GM10266 (cell line): ENCODE measurements at regions not wholly inside any gene's neighbourhood (a gene's known extent, or its start where the extent isn't known, plus 50 kb on each side); places are given as distances from the start of the nearest gene placed in this dataset.

Source experiments
- DNase-seq: peaks from one replicate; pipeline ENCODE4 v3.0.0; 2012; ENCODE audit errors: extremely low spot score
- TF ChIP-seq, protein P1 (sequence below): IDR thresholded peaks from 2 replicates; pipeline ENCODE4 v1.5.1; 2012; ENCODE audit warnings: mild to moderate bottlenecking, low read depth; ENCODE audit not compliant: control insufficient read depth, insufficient read depth; ENCODE audit errors: missing control alignments

GRCh38 chr12:84272324-84272723 is 640.3 kb downstream of the SLC6A15 start:
- TF ChIP-seq, protein P1, sequence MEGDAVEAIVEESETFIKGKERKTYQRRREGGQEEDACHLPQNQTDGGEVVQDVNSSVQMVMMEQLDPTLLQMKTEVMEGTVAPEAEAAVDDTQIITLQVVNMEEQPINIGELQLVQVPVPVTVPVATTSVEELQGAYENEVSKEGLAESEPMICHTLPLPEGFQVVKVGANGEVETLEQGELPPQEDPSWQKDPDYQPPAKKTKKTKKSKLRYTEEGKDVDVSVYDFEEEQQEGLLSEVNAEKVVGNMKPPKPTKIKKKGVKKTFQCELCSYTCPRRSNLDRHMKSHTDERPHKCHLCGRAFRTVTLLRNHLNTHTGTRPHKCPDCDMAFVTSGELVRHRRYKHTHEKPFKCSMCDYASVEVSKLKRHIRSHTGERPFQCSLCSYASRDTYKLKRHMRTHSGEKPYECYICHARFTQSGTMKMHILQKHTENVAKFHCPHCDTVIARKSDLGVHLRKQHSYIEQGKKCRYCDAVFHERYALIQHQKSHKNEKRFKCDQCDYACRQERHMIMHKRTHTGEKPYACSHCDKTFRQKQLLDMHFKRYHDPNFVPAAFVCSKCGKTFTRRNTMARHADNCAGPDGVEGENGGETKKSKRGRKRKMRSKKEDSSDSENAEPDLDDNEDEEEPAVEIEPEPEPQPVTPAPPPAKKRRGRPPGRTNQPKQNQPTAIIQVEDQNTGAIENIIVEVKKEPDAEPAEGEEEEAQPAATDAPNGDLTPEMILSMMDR = no peak
- DNase-seq = no peak

- TF ChIP-seq, protein P1 = no peak
- DNase-seq = no peak
Measured at GRCh38 chr12:84270470-84271140, 642.0 kb downstream of the SLC6A15 start.

DNA sequence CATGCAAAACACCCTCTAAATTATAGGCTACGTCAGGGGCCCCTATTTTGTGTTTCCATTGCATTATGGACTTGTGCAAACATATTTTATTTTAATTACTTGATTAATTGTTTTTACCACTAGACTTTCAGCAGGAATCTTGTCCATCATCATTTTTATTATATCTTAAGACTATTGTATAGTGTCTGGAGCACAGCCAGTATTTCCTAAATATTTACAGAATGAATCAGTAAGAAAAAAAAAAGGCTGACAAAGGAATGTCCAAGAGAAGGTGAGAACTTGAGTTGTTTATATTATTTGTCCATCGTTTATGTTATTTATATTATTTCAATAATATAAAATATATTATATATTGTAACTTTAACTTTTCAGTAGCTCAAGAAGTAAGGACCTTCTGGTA is 664.7 kb downstream of the SLC6A15 start:
- DNase-seq = no peak
- TF ChIP-seq, protein P1 = no peak

- TF ChIP-seq, protein P1 = no peak
Measured at GRCh38 chr12:84243686-84244085, 668.9 kb downstream of the SLC6A15 start.

DNA sequence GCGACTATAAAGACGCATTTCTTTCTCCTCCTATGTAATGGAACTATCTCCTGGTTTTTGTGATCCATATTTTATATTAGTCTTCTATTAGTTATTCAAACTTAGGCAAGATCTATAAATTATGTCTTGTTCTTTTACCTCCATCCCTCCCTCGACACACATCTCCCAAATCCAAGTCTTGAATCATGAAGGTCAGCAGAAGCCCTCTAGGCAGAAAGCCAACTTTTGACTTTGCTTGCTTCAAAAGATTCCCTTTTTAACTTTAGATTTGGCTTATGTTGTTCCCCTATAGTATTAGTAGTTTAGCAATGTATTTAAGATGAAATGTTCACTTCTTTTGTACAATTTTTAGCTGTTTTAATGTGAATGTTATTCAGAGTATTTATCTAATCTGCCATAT is 689.8 kb downstream of the SLC6A15 start:
- DNase-seq = no peak
- TF ChIP-seq, protein P1 = no peak

More at GRCh38 chr12:84243686-84244085, 668.9 kb downstream of the SLC6A15 start:
- DNase-seq = no peak

DNA sequence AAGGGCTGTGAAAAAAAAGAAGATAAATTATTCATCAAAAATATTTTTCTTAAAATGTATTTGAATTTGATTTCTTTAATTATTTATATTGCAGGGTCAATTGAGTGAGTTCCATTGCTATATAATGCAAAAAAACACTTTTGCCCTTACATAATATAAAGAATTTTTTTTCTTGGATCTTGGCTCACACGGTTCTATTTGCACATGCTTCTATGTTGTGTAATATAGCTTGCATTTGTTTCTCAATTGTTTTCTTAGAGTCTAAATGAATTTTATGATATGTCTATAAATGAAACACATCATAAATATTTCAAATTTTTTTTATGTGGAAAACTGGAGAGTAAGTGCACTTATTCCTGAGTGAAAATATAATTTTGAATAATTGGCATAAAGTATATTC is 694.2 kb downstream of the SLC6A15 start:
- DNase-seq = no peak
- TF ChIP-seq, protein P1 = no peak

GRCh38 chr12:84201976-84202375 is 710.6 kb downstream of the SLC6A15 start:
- no peak for DNase-seq
- TF ChIP-seq, protein P1 = no peak
